DLD1 (cell line): ENCODE measurements at regions not wholly inside any gene's neighbourhood (a gene's known extent, or its start where the extent isn't known, plus 50 kb on each side); places are given as distances from the start of the nearest gene placed in this dataset.

Source experiments
- in situ Hi-C: cut with HindIII; loops from 2 replicates; pipeline ENCODE4 v1.10.0; 2017; ENCODE audit warnings: low sequenced_read_pairs

- in situ Hi-C loops = no loop called here
Observed at GRCh38 chr6:163804991-163805390, 390.5 kb downstream of the QKI start.

- in situ Hi-C loops = no loop called here
Observed at GRCh38 chr6:163802267-163802666, 387.7 kb downstream of the QKI start.

- in situ Hi-C loops = no loop called here
Observed at GRCh38 chr6:163797296-163797845, 382.9 kb downstream of the QKI start.

- in situ Hi-C loops = no loop called here
Observed at GRCh38 chr6:163793011-163793983, 378.8 kb downstream of the QKI start.

GRCh38 chr6:163790266-163790840 is 375.8 kb downstream of the QKI start:
- in situ Hi-C loops = no loop called here

- in situ Hi-C loops = no loop called here
Observed at GRCh38 chr6:163789199-163789810, 374.8 kb downstream of the QKI start.

GRCh38 chr6:163786995-163787671 is 372.6 kb downstream of the QKI start:
- in situ Hi-C loops = no loop called here

GRCh38 chr6:163782436-163783003 is 368.0 kb downstream of the QKI start:
- in situ Hi-C loops = no loop called here

- in situ Hi-C loops = no loop called here
Observed at GRCh38 chr6:163780994-163781393, 366.5 kb downstream of the QKI start.

GRCh38 chr6:163779727-163780284 is 365.3 kb downstream of the QKI start:
- in situ Hi-C loops = no loop called here

GRCh38 chr6:163777716-163778115 is 363.2 kb downstream of the QKI start:
- in situ Hi-C loops = no loop called here

GRCh38 chr6:163776906-163777686 is 362.6 kb downstream of the QKI start:
- in situ Hi-C loops = no loop called here

GRCh38 chr6:163776196-163776905 is 361.8 kb downstream of the QKI start:
- in situ Hi-C loops = no loop called here

- in situ Hi-C loops = no loop called here
Observed at GRCh38 chr6:163775313-163775712, 360.8 kb downstream of the QKI start.

- in situ Hi-C loops = no loop called here
Observed at GRCh38 chr6:163774485-163774884, 360.0 kb downstream of the QKI start.

- in situ Hi-C loops = no loop called here
Observed at GRCh38 chr6:163773646-163774045, 359.1 kb downstream of the QKI start.

- in situ Hi-C loops = no loop called here
Observed at GRCh38 chr6:163772701-163773100, 358.2 kb downstream of the QKI start.

- in situ Hi-C loops = no loop called here
Observed at GRCh38 chr6:163771180-163771579, 356.7 kb downstream of the QKI start.

GRCh38 chr6:163768905-163769304 is 354.4 kb downstream of the QKI start:
- in situ Hi-C loops = no loop called here
